ENCODE measurements at regions not wholly inside any gene's neighbourhood (a gene's known extent, or its start where the extent isn't known, plus 50 kb on each side); places are given as distances from the start of the nearest gene placed in this dataset.

DNA sequence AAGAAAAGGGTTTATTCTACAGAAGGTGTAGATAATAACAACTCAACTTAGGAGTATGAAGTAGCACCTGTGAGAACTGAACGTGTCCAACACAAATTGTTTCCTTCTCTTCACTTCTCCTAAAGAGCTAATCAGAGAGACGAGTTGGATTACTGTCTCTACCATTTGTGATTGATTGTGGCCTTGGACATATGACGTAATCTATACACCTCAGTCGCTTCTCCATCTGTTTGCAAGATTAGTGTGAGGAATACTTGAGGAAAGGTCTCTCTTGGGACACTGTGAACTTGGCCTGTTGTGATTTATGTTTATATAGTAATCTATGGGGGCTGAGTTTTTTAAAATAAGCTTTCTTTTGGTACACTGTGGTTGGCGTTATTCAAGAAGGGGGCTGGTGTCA, 182.0 kb downstream of the ZNF330 start:
- DNase-seq (ENCODE audit: low read depth in 2 of 2): no peak

DNA sequence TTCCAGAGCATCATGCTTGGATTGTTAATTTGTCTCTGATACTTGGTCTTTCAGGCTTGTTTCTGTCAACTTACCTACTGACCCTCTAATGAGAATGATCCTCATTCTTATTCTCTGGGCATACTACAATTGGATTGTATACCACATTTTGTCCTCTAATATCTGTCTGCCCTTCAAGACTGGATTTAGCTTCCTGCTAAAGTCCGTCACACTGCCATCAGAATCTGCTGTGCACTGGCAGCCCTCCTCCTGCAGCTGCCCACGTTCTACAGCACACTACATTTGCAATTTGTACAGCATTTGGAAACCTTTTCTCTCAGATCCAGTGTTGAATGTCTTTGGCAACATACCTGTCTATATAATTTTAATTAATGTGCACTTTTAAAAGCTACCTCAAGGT, 183.1 kb downstream of the ZNF330 start:
- no peak for DNase-seq (ENCODE audit: low read depth in 2 of 2)

DNA sequence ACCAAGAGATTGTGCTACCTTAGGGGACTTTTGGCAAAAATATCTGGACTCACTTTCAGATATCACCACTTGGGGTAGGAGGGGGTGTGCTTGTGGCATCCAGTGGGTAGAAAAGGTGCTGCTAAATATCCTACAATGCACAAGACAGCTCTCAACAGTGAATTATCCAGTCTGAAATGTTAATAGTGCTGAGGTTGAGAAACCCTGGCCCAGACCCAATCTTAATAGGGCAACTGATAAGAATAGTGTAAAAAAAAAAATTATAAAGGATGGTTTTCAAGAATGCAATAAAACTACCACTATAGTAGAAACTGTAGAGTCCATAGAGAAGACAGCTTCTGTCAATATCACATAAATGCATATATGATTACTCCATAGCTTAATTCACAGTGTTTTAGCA, 185.5 kb downstream of the ZNF330 start:
- no peak for DNase-seq (ENCODE audit: low read depth in 2 of 2)

DNA sequence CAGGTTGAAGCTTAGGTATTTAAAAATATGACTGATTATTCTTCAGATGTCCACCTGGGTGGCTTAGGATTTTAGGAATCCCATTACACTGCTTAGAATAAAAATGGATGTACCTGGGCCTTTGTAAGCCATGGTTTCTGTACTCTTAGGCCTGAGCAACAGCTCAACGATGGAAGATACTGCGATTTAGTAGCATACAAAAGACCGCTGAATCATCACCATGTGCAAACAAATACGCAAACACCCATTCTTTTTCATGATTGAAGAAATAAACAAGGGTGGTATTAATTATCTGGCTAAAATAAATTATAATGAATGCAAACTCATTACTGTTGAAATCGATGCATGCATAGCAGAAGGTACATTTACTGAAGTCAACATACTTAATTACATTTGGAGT, 188.9 kb downstream of the ZNF330 start:
- no peak for DNase-seq (ENCODE audit: low read depth in 2 of 2)

DNA sequence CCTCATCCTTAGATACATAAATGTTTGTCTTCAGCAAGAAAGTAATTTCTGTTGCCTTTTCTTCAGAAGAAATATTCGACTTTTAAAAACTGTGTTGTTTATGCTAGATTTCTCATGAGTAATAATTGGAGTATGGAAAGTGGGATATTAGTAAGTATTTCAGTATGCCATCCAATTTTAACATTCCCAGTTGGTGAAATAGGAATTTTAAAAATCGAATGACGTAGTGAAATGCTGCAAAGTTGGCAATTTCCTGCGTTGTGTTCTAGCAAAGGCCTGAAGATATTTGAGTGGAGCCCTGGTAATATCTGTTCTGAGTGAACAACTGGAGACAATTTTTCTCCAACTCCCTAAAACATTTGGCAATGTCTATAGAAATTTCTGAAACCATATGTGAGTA, 190.1 kb downstream of the ZNF330 start:
- no peak for DNase-seq (ENCODE audit: low read depth in 2 of 2)

DNA sequence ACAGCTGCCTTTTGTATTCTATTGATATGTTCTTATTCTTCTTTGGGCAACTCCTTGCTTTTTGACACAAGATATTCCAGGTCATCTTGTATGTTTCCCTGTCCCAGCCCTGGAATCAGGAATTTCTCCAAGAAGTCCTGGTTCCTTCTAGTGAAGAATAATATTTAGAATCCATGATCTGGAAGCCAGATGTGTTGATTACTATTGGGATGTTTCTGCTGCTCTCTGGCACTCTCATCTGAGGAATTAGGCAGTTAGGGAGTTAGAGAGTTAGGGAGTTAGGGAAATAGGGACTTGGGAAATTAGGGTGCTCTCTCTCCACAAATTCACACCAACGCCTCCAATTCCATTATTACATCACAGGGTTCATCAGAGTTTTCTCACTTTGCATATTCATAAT, 191.2 kb downstream of the ZNF330 start:
- no peak for DNase-seq (ENCODE audit: low read depth in 2 of 2)

DNA sequence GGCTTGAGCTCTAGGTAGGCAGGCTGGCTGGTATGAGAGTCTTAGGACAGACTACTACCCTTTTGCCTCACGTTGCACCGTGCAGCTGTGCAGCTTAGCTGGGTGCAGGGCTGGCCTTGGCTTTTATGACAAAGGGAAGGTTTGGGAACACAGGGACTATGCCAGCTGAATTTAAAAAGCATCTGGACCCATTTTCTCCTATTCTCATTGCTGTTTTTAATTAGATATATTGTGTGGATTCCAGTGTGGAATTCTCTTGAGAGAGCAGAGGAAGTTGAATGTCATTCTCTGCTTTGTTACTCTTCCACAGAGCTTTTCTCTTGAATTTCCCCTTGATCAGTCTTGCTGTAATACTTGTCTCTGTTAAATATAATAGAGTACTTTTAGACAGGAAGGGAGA, 192.7 kb downstream of the ZNF330 start:
- DNase-seq (ENCODE audit: low read depth in 2 of 2): no peak

DNA sequence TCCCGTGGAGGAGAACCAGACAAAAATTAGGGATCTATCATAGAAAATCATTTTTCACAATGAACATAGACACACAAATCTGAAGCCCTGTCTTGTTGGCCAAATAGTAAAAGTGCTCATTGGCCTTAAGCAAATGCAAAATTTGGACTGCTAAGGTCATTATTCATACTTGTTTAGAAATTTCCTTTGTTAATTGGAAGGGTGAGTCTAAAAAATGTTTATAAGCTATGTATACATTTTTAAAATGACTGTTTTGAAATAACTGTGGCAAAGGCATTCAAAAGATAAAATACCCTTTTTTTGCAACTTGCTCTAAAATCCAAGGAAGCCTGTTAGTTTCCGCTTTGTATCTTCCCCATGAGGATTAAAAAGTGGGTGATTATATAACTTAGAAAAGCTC, 195.0 kb downstream of the ZNF330 start:
- no peak for DNase-seq (ENCODE audit: low read depth in 2 of 2)

DNA sequence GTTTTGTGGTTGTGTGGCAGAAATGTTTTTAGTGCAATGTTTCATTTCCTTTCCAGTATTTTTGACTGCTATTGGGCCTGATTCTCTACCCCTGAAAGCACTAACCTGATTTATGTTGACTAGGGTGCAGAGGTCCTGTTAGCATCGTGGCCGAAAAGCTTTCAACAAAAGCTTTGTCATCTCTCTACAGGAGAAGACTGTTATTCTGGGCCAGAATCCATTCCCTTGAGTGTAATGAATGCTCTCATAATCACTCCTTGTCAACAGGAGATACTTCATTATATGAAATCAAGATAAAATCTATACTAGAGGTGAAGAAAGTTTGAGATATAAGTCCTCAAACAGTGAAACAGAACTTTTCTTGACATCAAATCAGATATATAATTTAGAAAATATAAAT, 195.5 kb downstream of the ZNF330 start:
- DNase-seq (ENCODE audit: low read depth in 2 of 2): no peak

DNA sequence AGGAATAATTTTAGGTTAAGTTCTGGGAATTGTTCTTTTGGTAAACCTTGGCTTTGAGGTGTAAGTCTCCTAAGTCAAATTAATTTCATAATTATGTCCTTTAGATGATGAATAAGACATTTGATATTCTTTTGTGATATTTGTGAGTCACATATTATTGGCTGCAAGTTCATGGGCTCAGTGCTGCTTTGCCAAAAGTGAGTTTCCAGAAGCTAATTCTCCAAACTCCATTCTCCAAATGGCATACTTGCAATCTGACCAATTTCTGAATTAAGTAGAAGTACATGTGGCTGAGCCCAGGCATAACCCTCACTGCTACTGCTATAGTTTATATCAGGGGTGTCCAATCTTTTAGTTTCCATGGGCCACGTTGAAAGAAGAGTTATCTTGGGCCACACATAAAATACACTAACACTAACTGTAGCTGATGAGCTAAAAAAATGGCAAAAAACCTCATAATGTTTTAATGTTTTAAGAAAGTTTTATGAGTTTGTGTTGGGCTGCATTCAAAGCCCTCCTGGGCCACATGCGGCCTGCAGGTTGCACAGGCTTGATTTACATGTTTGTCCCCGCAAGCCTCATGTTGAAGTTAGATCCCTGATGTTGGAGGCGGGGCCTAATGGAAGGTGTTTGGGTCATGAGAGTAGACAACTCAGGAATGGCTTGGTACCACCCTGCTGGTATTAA, 196.1 kb downstream of the ZNF330 start:
- DNase-seq (ENCODE audit: low read depth in 2 of 2): no peak

DNA sequence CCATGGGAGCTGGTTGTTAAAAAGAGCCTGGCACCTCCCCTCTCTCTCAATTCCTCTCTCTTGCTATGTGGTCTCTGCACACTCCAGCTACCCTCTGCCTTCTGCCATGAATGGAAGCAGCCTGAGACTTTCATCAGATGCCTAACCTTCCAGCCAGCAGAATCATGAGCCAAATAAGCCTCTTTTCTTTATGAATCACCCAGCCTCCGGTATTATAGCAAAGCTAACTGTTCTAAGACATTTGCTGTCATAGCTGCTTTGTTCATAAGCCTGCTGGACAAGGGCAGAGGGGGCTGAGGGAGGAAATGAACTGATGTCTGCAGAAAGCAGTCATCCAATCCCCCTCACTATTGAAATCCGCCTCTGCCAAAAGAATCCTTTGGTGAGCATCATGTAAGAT, 196.7 kb downstream of the ZNF330 start:
- DNase-seq (ENCODE audit: low read depth in 2 of 2): no peak

DNA sequence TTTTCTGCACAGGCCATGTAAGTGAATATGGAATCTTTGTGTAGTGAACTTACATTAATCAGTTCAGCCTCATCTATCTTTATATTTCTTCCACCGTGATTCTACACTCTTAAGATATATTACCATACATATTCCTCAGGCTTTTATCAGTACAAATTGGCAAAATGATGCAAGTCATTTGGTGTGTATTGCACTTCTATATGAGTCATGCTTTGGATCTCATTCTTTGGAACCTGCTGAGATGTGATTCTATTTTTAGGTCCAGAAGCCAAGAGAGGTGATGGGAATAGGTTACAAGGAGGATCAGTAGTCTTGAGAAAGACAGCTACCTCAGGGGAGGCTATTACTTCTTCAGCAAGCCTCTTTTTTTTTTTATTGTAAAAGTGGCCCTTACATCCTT, 204.4 kb downstream of the ZNF330 start:
- no peak for DNase-seq (ENCODE audit: low read depth in 2 of 2)

DNA sequence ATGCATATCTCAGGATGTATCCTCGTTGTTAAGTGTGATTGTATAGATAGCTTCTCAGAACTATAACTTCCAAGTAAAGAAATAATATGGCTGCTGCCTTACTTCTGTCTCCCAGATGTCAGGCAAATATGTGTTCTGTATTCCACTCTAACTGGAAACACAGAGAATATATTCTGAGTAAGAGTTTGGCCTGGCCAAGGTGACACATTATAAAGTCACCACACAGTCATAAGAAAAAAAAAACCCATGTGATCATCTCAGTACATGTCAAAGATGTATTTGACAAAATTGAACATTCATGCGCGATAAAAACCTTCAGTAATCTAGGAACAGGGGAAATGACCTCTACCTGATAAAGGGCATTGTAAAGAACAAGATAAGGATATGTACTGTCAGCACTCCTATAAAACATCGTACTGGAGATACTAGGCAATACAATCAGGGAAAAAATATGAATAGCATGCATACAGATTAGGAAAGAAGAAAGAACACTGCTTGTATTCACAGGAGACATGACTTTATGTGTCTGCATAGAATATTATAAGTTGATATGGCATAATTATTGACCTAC, 207.1 kb downstream of the ZNF330 start:
- no peak for DNase-seq (ENCODE audit: low read depth in 2 of 2)

DNA sequence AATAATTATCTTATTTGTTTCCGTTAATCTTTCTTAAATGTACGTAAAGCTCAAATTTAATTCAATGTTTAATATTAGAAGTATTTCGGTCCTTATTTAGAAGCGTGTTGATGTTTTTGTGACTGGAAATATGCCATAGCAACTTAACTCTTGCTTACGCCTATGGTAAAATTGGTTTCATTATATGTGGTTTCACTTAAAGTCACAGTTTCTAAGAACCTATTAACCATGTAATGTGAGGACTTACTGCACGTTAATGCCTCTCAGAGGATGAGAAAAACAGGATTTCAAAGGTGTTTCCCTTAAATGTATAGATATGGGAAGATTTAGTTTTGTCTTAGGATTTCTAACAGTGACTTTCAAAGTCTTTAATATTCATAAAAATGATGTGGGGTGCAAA, 206.4 kb upstream of the IL15 start:
- no peak for DNase-seq (ENCODE audit: low read depth in 2 of 2)

DNA sequence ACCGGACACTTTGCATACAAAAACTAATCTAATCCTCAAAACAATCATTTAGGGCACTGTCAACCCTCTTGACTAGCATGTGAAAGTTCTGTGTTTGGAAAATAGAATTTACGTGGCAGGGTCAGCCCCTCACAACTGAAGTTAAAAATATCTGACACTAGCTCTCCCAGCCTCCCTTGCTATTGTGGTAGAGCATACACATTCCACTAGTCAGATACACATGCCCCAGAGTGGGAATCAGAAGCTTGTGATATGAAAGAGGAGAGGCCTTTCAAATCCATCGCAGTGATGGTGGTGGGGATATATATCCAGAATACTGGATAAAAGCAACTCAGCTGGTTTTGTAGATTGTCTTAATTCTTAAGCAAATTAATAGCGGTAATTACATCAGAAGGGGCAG, 205.7 kb upstream of the IL15 start:
- DNase-seq (ENCODE audit: low read depth in 2 of 2): no peak

DNA sequence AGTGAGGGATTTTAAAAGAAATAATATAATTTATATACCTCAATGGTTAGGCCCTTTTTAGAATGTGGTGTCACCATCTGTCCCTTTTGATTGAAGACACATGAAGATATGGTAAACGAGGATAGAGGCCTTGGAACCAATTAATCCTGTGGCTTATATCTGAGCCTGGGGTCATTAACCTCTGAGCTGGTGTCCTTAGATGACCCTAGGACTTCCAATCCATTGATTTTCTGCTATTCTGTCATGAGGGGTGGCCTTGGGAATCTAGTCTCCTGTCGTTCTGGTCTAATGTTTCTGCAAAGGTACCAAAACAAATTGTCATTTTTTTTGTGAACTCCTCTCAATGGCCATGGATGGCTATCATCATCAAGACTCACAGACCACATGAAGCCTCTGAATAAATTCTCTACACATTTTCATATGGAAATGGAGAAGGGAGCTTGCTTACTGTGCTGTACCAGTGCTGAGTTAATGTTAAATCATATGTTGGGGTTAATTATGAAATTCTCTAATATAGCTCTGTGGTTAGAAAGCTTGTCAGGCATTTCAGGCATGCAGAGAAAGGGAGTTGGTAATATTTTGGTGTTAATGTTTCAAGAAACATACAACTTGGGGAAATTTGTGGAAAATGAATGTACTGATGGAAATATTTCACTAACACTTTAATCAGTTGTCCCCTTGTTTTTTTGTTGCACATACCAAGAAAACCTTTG, 204.2 kb upstream of the IL15 start:
- DNase-seq (ENCODE audit: low read depth in 2 of 2): no peak

DNA sequence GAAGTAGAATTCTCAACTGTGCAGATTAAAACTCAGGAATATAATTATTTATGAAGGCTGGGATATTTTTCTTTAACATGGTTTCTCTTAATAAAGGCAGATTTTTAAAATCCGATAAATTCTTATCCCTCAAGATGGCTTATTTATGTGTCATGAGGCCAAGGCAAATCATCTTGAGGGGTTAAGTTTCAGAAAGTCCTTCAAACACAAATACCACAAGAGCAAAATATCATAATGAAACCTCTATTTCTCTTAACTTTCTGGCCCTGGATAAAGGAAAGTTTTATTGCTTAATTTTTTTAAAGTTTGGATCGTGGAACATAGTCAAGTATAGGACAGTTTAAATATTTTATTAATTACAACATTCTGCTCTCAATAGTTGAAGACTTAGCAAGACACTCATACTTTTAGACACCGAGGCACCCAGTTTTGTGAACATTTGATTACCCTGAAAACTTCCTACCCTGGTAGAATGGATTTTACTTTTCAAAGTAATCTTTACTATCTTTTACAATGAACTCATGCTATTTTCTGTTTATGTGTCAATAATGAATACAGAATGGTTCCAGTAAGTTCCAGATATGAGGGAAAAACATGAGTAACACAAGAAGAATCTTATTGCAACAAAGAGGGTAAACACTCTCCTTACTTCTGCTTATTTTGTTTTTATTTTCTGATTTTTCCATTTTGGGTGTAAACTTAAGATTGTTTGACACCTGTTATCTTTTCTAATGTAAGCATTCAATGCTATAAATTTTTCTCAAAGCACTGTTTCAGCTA, 200.7 kb upstream of the IL15 start:
- DNase-seq (ENCODE audit: low read depth in 2 of 2): no peak

DNA sequence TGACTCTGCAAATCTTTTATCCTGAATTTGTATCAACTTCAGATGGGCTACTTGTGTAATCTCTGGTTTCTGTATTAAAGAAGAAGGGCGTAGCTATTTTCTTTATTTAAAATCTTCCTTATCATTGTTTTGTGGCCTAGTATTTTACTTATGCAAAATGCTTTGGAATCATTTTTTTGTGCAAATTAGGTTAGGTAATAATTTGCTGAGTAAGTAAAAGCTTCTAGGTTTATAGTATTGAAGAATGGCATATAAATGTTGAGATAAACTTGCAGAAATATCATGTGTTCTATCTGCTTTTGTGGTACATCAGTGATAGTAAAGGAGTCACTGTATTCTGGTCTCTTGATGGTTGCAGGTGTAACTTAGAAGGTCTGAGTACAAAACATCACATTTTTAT, 197.2 kb upstream of the IL15 start:
- DNase-seq (ENCODE audit: low read depth in 2 of 2): no peak

DNA sequence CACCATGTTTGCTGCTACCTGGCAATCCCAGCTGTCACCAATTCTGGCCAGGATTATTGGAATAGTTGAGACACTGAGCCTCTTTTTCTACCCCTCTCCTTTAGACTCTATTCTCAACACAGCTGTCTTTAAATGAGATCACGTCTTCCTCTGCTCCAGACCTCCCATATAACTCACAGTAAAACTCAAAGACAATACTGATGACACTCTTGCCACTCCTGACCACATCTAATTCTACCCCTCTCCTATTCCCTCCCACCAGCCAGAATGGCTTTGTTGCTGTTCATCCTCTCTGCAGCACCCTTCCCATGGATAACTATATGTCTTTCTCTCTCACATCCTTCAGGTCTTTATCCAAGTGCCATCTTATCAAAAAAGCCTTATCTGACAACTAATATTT, 188.6 kb upstream of the IL15 start:
- DNase-seq (ENCODE audit: low read depth in 2 of 2): no peak

DNA sequence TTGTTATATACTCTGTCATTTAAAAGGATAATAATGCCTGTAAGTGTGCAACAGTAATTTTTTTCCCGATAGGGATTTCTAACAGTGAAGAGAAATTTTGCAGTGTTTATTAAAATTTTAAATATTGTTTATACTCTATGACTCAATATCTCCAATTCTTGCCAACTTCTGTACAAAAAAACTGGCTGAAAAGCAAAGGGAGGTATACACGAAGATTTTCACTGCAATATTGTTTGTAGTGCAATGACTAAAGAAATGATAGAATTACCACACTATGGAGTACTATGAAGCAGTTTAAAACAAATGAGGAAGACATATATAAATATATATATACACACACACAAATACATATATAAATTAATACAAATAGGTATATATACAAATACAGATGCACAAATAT, 187.9 kb upstream of the IL15 start:
- no peak for DNase-seq (ENCODE audit: low read depth in 2 of 2)

DNA sequence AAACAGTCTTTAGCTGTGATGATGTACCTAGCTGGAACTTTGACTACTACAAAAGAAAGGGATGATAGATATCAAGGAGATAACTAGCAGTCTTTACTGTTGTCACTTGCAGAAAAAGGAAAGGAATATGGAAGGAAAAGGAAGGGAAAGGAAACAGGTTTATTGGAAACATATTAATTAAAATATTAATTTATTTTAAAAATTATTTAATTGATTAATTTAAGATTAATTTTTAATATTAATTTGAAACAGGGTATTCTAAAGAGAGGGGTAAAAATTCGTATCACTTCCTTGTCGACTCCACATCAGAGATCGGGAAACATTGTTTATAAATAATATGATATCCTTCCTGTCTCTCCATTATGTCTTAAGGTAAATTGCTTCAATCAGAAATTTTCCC, 186.5 kb upstream of the IL15 start:
- DNase-seq (ENCODE audit: low read depth in 2 of 2): no peak

DNA sequence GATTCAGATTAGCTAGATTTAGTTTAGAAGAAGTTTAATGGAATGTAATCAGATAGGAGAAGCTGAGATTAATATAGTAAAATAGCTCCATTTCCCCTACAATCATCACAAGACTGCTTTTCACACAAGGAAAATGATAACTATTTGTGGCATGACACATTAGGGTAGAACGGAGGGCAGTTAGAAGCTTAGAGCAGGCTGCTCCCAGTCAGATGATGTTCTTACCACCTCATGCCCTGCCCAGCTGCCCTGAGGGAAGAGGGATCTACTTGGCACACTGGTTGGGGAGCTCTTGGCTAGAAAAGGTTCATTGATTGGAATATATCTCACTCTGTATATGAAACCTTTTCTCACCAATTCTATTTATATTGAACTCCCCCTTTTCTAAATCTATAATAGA, 180.7 kb upstream of the IL15 start:
- no peak for DNase-seq (ENCODE audit: low read depth in 2 of 2)

DNA sequence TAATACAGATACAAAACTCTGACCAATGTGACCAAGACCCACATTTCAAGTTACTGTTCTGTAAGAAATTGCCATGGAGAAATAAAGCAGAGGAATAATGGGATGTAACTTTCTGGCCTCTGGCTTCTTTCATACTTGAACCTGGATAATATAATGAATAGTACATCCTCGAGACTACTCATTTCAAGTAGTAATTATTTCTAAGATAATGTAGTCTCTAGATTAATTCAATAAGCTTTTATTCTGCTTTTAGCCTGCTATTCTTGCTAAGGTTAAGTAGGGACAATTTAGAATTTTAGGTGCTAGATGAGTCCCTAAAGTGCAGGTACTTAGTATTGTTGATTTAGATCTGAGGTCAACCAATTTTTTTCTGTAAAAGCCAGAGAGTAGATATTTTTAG, 178.7 kb upstream of the IL15 start:
- no peak for DNase-seq (ENCODE audit: low read depth in 2 of 2)

Measured in lung microvascular endothelial cell (primary cell).